GM19023 (cell line): ENCODE measurements at regions not wholly inside any gene's neighbourhood (a gene's known extent, or its start where the extent isn't known, plus 50 kb on each side); places are given as distances from the start of the nearest gene placed in this dataset.

Source experiments
- ATAC-seq: cut with Tn5 transposase; IDR thresholded peaks from one replicate; pipeline ENCODE4 v1.9.1; 2021; ENCODE audit warnings: mild to moderate bottlenecking, moderate library complexity; ENCODE audit not compliant: unreplicated experiment

GRCh38 chr13:56923626-56924140 is 217.0 kb upstream of the PRR20A start:
- no peak for ATAC-seq

DNA sequence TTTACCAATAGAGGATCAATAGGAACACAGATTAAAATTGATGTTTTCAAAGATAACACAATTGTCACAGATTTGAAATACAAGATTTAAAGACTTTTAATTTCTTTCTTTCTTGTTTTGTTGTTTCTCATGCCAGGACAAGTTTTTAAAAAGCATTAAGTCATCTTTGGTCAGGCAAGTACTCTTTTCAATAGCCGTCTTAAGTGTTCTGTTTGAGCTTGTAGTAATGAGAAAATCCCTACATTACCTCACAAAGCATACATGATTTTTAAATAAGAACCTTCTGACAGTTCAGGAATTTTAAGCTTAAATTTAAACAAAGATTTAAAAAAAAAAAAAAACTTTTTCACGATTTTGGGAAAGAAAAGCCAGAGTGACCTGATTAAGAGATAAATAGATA is 216.3 kb upstream of the PRR20A start:
- no peak for ATAC-seq

DNA sequence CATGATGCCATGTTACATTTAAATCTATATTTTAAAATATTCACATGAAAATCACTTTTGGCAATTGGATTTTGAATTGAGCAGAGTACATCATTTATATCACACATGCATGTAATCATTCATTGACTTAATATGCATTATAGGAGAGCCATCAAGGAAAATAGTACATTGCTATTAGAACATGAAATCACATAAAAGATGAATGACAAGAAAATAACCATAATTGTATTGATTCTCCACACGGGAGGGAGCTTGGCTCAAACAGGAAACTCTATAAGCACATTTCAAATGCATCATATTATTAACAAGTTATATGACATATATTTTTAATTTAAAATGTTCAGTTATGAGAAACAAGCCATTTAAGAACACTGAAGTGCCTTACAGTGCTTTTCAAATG is 208.6 kb upstream of the PRR20A start:
- no peak for ATAC-seq

GRCh38 chr13:56953965-56954364 is 186.8 kb upstream of the PRR20A start:
- ATAC-seq: no peak

DNA sequence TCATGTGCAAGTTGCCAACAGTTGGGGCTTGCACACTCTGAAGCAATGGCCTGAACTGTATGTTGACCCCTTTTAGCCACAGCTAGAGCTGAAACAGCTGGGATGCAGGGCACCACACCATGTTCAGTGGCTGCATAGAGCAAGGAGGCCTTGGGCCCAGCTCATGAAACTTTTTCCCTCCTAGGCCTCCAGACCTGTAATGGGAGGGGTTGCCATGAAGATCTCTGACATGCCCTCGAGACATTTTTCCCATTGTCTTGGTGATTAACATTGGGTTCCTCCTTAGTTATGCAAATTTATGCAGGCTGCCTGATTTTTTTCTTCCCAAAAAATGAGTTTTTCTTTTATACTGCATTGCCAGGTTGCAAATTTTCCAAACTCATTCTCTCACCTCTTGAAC is 165.1 kb upstream of the PRR20A start:
- no peak for ATAC-seq

DNA sequence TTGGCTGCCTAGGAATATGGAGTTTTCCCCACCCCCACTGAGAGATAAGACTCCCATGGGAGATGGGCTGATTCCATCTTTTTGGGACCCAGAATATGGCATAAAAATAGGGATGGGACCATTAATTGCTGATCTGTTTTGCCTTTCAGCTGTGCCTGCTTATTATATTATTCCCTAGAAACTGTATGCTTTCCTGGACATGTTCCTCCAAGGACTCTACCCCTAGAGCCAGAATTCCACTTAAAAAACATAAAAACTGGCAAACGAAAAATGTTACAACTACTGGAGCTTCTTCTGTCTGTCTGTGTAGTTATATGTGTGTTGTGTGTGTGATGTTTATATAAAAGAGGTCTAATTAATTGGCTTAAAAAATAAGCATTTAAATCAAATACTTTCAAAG is 159.9 kb upstream of the PRR20A start:
- ATAC-seq: no peak

GRCh38 chr13:56986121-56986520 is 154.6 kb upstream of the PRR20A start:
- no peak for ATAC-seq

DNA sequence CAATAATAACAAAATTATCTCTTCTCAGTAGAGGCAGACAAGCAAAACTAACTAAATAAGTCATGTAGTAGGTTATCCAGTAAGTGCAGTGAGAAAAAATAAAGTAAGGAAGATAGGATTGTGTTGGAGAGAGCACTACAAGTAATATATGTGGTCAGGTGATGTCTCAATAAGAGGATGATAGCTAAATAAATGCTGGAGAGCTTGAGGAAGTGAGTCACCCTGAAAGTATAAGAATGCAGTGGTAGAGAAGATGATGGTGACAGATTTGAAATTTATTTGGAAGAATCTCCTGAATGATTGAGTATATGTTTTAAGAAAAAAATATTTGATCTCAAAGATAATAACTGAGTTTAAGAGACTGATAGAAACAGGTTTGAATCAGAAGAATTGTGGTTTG is 152.2 kb upstream of the PRR20A start:
- no peak for ATAC-seq

DNA sequence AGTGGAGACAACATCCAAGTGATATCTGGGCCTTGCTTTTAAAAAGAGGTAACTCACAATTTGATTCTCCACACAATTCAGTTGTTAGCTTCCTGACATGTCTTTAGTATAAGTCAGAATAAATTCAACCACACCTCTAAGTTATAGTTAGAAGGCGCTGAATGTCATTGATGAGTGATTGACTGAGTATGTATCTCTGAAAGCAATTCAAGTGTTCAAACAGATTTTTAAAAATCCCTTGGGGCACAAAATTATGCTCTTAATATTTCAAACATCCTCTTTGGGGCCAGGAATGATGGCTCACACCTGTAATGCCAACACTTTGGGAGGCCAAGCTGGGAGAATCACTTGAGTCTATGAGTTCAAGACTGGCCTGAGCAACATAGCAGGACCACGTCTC is 137.0 kb upstream of the PRR20A start:
- no peak for ATAC-seq

DNA sequence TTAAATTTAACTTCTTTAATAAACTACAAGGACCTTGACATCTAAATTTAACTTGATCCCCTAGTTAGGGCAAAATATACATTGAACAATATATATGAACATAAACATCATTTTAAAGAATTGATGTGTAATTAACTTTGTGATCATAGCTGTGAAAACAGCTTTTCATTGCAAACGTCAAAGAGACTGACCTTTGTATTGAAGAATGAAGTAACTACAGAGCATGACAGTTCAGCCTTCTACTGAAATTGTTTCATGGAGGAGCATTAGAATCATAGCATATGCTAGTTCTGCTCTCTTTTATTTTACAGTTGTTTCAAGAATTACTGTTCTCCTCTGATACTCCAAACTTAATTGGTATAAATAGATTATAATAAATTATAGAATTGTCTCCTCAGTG is 123.4 kb upstream of the PRR20A start:
- ATAC-seq: no peak

DNA sequence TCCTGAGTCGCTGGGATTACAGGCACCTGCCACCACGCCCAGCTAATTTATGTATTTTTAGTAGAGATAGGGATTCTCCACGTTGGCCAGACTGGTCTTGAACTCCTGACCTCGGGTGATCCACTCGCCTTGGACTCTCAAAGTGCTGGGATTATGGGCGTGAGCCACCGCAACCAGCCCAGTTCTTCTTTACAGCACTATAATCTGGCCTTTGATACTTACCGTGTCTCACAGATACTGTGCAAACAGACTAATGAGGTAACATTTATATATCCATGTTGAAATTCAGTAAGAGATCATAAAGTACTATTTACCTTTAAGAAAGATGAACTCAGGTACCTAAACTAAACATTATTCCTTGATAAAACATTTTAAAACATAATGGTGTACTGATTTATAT is 121.8 kb upstream of the PRR20A start:
- ATAC-seq: no peak

- ATAC-seq: no peak
These were observed 110.0 kb upstream of the PRR20A start for GRCh38 chr13:57030671-57031070.

DNA sequence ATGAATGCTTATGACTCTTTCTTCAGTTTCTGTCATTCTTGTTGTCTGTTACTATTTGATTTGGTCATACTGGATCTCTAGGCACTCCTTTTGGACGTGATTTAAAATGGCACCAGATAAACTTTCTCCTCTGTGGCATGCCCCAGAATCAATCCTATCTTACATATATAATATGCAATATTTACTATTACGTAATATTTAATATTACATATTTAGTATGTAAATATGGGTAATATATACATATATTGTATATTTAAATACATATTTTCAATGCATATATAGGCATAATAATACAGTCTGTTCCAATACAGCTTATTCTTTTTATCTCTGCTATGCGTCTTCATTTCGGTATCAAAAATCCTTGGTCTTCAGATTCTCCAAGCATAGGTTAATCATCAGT is 104.4 kb upstream of the PRR20A start:
- ATAC-seq: no peak

- no peak for ATAC-seq
These were observed 95.8 kb upstream of the PRR20A start for GRCh38 chr13:57044910-57045309.

- ATAC-seq: no peak
These were observed 94.7 kb upstream of the PRR20A start for GRCh38 chr13:57045826-57046546.

- ATAC-seq: no peak
These were observed 84.0 kb upstream of the PRR20A start for GRCh38 chr13:57056601-57057180.

- ATAC-seq: no peak
These were observed 77.7 kb upstream of the PRR20A start for GRCh38 chr13:57063007-57063406.

DNA sequence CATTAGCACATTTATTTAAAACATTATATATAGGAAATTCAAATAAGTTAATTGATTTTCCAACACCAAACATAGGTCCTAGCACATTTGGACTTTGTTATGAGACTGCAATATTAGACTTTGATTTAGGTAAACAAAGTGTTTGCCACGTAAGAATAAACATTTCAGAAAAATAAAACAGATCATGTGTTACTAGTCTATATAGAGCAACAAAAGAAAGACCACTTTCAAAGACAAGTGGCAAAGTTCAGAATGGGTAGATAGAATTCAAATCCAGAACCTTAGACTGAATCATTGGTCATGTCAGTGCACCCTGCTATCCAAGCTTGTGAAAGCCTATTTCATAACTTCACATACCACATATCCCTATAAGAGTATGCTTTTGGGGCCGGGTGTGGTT is 66.7 kb upstream of the PRR20A start:
- ATAC-seq: no peak

- ATAC-seq: no peak
These were observed 65.1 kb upstream of the PRR20A start for GRCh38 chr13:57075588-57075987.

GRCh38 chr13:57087006-57087405 is 53.7 kb upstream of the PRR20A start:
- no peak for ATAC-seq
